GM06990 (cell line): ENCODE measurements at regions not wholly inside any gene's neighbourhood (a gene's known extent, or its start where the extent isn't known, plus 50 kb on each side); places are given as distances from the start of the nearest gene placed in this dataset.

Experiments used
- DNase-seq: peaks from one replicate; pipeline ENCODE4 v3.0.0-alpha.2; 2011; ENCODE audit not compliant: insufficient read length; ENCODE audit errors: extremely low read depth
- H3K27me3 ChIP-seq: replicated peaks from 2 replicates; pipeline ENCODE4 v1.6.0; 2011; ENCODE audit warnings: low read length; ENCODE audit not compliant: control insufficient read depth, insufficient read depth
- H3K36me3 ChIP-seq: 2 replicates; pipeline ENCODE4 v1.5.1; 2011; ENCODE audit warnings: low read length; ENCODE audit not compliant: control insufficient read depth, insufficient read depth
- H3K4me3 ChIP-seq: replicated peaks from 2 replicates; pipeline ENCODE4 v1.5.1; 2011; ENCODE audit warnings: low read depth, mild to moderate bottlenecking, control low read depth, low read length
- TF ChIP-seq, protein P1 (sequence below): IDR thresholded peaks from 2 replicates; pipeline ENCODE4 v1.5.1; 2011; ENCODE audit warnings: low read length, control low read depth, mild to moderate bottlenecking, inconsistent platforms; ENCODE audit not compliant: insufficient read depth, poor library complexity, severe bottlenecking

DNA sequence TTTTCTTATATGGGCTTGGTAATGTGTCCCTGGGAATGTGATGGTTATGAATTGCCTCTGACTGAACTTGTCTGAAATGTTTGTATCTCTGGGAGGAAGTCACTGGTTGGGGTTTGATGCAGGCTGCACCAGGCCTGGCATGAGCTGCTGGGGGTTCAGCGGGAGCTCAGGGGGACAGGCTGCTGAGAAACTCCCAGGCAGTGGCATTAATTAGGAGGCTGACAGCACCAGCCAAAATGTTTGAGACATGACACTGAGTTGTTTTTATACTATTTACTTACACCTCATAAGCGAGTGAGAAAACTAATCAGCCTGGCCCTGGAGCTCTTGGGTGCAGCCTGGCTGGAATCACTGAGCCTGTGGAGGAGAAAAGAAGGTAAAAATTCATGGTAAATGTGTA is 124.1 kb upstream of the SORCS3 start:
- DNase-seq: no peak
- TF ChIP-seq, protein P1, sequence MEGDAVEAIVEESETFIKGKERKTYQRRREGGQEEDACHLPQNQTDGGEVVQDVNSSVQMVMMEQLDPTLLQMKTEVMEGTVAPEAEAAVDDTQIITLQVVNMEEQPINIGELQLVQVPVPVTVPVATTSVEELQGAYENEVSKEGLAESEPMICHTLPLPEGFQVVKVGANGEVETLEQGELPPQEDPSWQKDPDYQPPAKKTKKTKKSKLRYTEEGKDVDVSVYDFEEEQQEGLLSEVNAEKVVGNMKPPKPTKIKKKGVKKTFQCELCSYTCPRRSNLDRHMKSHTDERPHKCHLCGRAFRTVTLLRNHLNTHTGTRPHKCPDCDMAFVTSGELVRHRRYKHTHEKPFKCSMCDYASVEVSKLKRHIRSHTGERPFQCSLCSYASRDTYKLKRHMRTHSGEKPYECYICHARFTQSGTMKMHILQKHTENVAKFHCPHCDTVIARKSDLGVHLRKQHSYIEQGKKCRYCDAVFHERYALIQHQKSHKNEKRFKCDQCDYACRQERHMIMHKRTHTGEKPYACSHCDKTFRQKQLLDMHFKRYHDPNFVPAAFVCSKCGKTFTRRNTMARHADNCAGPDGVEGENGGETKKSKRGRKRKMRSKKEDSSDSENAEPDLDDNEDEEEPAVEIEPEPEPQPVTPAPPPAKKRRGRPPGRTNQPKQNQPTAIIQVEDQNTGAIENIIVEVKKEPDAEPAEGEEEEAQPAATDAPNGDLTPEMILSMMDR: no peak
- H3K27me3 ChIP-seq: no peaks in the 10 kb centered on the region; the same call in none of the 2 replicates
- no peaks in the 10 kb centered on the region for H3K36me3 ChIP-seq
- no peak overlapping the region for H3K4me3 ChIP-seq

DNA sequence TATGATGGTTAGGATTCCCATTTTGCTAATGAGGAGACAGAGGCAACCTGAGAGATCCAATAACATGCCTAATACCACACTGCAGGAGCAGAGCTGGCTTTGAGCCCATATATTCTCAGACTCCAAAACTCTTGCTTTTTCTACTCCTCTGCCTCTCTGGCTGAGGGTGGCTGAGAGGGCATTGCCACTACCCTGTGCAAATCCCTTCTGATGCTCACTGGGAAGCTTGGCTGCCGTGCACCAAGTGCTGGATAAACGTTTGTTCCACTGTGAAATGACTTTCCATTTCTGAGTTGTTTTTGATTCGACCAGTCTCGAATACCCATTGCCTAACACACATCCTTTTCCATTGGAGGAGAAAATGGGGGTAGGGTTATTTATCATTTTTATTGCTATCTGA is 123.1 kb upstream of the SORCS3 start:
- no peaks in the 10 kb centered on the region for H3K36me3 ChIP-seq
- no peak overlapping the region for H3K4me3 ChIP-seq
- DNase-seq: no peak
- no peaks in the 10 kb centered on the region; the same call in none of the 2 replicates for H3K27me3 ChIP-seq
- TF ChIP-seq, protein P1: no peak

DNA sequence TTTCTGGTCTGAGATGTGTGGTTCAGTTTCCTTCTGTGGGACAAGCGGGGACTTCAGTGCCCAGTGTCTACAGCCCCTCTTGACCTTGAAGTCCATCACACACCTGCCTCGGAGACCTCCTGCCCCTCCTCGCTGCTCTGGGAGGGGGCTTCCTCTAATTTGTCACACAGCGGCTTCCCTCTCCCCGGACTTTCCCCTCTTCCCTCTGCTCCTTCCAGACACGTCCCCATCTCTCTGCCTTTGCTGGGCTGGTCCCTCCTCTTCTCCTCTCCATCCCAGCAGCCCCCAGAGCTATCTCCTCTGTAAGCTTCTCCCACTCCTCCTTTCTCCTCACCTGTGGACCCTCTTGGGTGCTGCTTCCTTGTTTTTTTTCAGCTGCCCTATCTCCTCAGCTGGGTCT is 122.2 kb upstream of the SORCS3 start:
- TF ChIP-seq, protein P1: no peak
- H3K36me3 ChIP-seq: no peaks in the 10 kb centered on the region
- no peaks in the 10 kb centered on the region; the same call in none of the 2 replicates for H3K27me3 ChIP-seq
- H3K4me3 ChIP-seq: no peak overlapping the region
- no peak for DNase-seq

- TF ChIP-seq, protein P1: no peak
- Histone ChIP-seq H3K27me3 (no peaks in the 10 kb centered on the region; the same call in 1 of the 2 replicates), H3K4me3 (no peak overlapping the region), H3K36me3 (no peaks in the 10 kb centered on the region)
- no peak for DNase-seq
Measured at GRCh38 chr10:104520653-104521052, 120.4 kb upstream of the SORCS3 start.

DNA sequence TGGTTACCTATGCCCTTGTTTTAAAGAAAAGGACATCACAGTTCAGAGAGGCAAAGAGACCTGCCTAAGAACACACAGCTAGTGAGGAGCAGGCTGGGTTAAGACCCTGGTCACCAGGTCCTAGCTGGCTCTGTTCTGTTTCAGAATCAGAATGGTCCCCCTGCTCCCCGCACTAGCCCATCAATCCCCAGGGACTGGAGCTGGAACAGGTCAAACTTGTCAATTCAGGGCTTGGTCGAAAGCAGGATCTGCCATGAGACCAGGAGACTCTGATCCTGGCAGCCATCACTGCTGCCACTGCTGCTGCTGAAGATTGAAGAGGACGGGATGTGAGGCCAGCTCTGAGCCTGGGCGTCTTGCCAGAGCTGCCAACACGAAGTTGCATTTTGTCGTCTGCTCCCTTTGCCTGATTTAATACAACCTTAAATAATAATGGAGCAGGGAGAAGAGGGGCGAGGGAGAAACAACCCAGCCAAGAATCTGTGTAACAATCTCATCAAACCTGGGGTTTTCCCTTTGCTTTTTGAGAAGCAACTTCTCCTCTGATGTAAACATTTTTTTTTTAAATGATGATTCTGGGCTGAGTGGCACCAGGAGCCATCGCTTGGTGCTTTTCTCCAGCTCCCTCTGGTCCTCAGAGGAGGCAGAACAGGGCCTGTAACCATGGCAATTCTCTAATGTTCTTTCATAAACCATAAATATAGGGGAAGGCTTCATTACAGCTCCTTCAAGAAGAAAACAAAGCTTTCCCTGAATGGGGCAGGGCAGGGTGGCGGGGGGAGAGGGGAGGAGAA is 119.0 kb upstream of the SORCS3 start:
- Histone ChIP-seq H3K4me3 (no peak overlapping the region), H3K27me3 (no peaks in the 10 kb centered on the region; the same call in 1 of the 2 replicates), H3K36me3 (no peaks in the 10 kb centered on the region)
- TF ChIP-seq, protein P1: no peak
- DNase-seq: no peak
